ENCODE measurements at regions not wholly inside any gene's neighbourhood (a gene's known extent, or its start where the extent isn't known, plus 50 kb on each side); places are given as distances from the start of the nearest gene placed in this dataset.

DNA sequence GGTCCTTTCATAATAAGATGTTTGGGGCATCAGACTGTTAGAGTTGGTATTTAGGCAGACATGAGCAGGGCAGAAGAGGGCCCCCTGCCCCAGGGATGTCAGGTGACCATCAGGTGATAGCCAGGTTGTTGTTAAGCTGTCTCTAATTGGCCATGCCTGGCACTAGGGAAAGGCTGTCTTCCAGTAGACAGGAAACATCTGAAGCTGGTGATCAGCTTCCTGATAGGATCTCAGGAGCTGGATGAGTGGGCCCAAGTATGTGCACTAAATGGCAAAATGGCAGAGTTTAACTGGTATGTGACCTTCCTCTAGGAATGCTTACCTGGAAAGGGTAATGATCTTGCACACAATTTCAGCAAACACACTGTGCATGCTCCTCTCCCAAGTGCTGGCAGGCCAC is 190.7 kb downstream of the CDH26 start:
- TF ChIP-seq POLR2AphosphoS5 (IDR thresholded peaks at IDR 0.05; ENCODE audit: low read depth, low read length) (no peak), POLR2A (IDR thresholded peaks at IDR 0.05; ENCODE audit: low read depth, low read length) (no peak), SPI1 (IDR thresholded peaks at IDR 0.05; ENCODE audit: low read depth, low read length) (no peak), PAX5 (IDR thresholded peaks at IDR 0.05; ENCODE audit: insufficient read depth, low read length, severe bottlenecking) (no peak), TAF1 (IDR thresholded peaks at IDR 0.05; ENCODE audit: low read depth, low read length) (no peak)

All from GM12891 (cell line).